ENCODE measurements at regions not wholly inside any gene's neighbourhood (a gene's known extent, or its start where the extent isn't known, plus 50 kb on each side); places are given as distances from the start of the nearest gene placed in this dataset.

GRCh38 chr5:2201011-2201410 is 318.3 kb upstream of the IRX4 start (continued):
- no peak for TF ChIP-seq CBX5 (IDR thresholded peaks at IDR 0.05; ENCODE audit: low read depth, low read length)
- TF ChIP-seq EGR1 (IDR thresholded peaks at IDR 0.05; ENCODE audit: borderline replicate concordance, low read depth, low read length), result no peak
- no peak for TF ChIP-seq KDM1A (IDR thresholded peaks at IDR 0.05; ENCODE audit: borderline replicate concordance, low read length)
- TF ChIP-seq BACH1 (IDR thresholded peaks at IDR 0.05; ENCODE audit: low read length), result no peak

Data from H1 (cell line).